GM12872 (cell line): ENCODE measurements at regions not wholly inside any gene's neighbourhood (a gene's known extent, or its start where the extent isn't known, plus 50 kb on each side); places are given as distances from the start of the nearest gene placed in this dataset.

Experiments used
- TF ChIP-seq, protein P1 (sequence below): IDR thresholded peaks from 3 replicates; pipeline ENCODE4 v1.5.1; 2011; ENCODE audit warnings: low read depth, mild to moderate bottlenecking, low read length, moderate library complexity; ENCODE audit not compliant: insufficient read depth

DNA sequence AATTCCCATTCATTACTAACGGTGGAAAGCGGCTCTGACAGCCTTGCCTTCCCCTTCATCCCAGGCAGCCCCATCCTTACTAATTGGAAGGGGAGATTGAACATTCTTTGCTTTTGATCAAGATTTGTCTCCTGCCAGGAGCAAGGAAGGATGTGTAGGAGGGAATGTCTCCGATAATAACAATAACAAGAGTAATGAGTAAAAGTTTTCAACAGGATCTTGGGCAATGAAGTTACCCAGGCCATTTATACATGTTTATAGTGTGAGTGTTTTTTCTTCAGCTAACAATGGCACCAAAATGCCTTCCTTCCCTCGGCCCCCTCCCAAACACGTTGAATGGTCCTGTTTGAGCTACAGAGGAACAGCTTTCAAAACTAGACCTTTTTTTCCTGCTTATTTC, 83.8 kb downstream of the GATA6 start:
- TF ChIP-seq, protein P1, sequence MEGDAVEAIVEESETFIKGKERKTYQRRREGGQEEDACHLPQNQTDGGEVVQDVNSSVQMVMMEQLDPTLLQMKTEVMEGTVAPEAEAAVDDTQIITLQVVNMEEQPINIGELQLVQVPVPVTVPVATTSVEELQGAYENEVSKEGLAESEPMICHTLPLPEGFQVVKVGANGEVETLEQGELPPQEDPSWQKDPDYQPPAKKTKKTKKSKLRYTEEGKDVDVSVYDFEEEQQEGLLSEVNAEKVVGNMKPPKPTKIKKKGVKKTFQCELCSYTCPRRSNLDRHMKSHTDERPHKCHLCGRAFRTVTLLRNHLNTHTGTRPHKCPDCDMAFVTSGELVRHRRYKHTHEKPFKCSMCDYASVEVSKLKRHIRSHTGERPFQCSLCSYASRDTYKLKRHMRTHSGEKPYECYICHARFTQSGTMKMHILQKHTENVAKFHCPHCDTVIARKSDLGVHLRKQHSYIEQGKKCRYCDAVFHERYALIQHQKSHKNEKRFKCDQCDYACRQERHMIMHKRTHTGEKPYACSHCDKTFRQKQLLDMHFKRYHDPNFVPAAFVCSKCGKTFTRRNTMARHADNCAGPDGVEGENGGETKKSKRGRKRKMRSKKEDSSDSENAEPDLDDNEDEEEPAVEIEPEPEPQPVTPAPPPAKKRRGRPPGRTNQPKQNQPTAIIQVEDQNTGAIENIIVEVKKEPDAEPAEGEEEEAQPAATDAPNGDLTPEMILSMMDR = no peak
